Mesendoderm (in vitro differentiated cells): ENCODE measurements at regions not wholly inside any gene's neighbourhood (a gene's known extent, or its start where the extent isn't known, plus 50 kb on each side); places are given as distances from the start of the nearest gene placed in this dataset.

Source experiments
- DNase-seq: peaks from one replicate; pipeline ENCODE4 v3.0.0; 2013
- H2AK5ac ChIP-seq: 2 replicates; pipeline ENCODE4 v1.6.1; 2013; ENCODE audit warnings: low read length, inconsistent platforms
- H2BK120ac ChIP-seq: 2 replicates; pipeline ENCODE4 v1.6.1; 2013; ENCODE audit warnings: low read depth, mild to moderate bottlenecking, low read length, moderate library complexity, mixed read lengths
- H2BK15ac ChIP-seq: replicated peaks from 2 replicates; pipeline ENCODE4 v1.6.1; 2013; ENCODE audit warnings: low read depth, mild to moderate bottlenecking, moderate library complexity
- H2BK5ac ChIP-seq: 2 replicates; pipeline ENCODE4 v1.6.1; 2013; ENCODE audit warnings: low read length, inconsistent platforms
- H3K18ac ChIP-seq: 2 replicates; pipeline ENCODE4 v1.6.1; 2013; ENCODE audit warnings: mild to moderate bottlenecking, low read length, mixed read lengths
- H3K23ac ChIP-seq: one replicate; pipeline ENCODE4 v1.6.1; 2013; ENCODE audit warnings: low read length
- H3K27ac ChIP-seq: 2 replicates; pipeline ENCODE4 v1.5.1; 2013; ENCODE audit warnings: low read depth, mild to moderate bottlenecking, inconsistent platforms, low read length, moderate library complexity
- H3K27me3 ChIP-seq: 2 replicates; pipeline ENCODE4 v1.6.1; 2013; ENCODE audit warnings: low read length, control low read depth, mild to moderate bottlenecking, inconsistent platforms; ENCODE audit not compliant: insufficient read depth, poor library complexity
- H3K36me3 ChIP-seq: 2 replicates; pipeline ENCODE4 v1.6.1; 2013; ENCODE audit warnings: low read length, inconsistent platforms; ENCODE audit not compliant: control insufficient read depth, insufficient read depth
- H3K4ac ChIP-seq: one replicate; pipeline ENCODE4 v1.6.1; 2013; ENCODE audit warnings: low read depth, mild to moderate bottlenecking, low read length, moderate library complexity
- H3K4me1 ChIP-seq: 2 replicates; pipeline ENCODE4 v1.6.1; 2013; ENCODE audit warnings: low read depth, low read length, inconsistent platforms; ENCODE audit not compliant: control insufficient read depth
- H3K4me2 ChIP-seq: 2 replicates; pipeline ENCODE4 v1.6.1; 2013; ENCODE audit warnings: low read length
- H3K4me3 ChIP-seq: 2 replicates; pipeline ENCODE4 v1.5.1; 2013; ENCODE audit warnings: mild to moderate bottlenecking, low read length
- H3K56ac ChIP-seq: one replicate; pipeline ENCODE4 v1.6.1; 2013; ENCODE audit warnings: low read length
- H3K79me1 ChIP-seq: 2 replicates; pipeline ENCODE4 v1.6.1; 2013; ENCODE audit warnings: low read length, inconsistent platforms
- H3K79me2 ChIP-seq: 2 replicates; pipeline ENCODE4 v1.6.1; 2013; ENCODE audit warnings: mild to moderate bottlenecking, low read length; ENCODE audit not compliant: control insufficient read depth, insufficient read depth
- H3K9ac ChIP-seq: 2 replicates; pipeline ENCODE4 v1.6.1; 2013; ENCODE audit warnings: low read length, inconsistent platforms
- H4K5ac ChIP-seq: one replicate; pipeline ENCODE4 v1.6.1; 2013; ENCODE audit warnings: low read length
- H4K8ac ChIP-seq: one replicate; pipeline ENCODE4 v1.6.1; 2013; ENCODE audit warnings: low read depth, mild to moderate bottlenecking, control low read depth, low read length, moderate library complexity
- WGBS: extraction: QIAGEN DNeasy Blood & Tissue Kit; methylation state at CpG from one replicate; pipeline ENCODE4 v1.1.7; 2013; ENCODE audit warnings: low lambda C conversion rate, missing lambda C conversion rate; ENCODE audit not compliant: insufficient coverage; ENCODE audit errors: extremely low coverage; 5-methylcytosine and 5-hydroxymethylcytosine counted together

GRCh38 chr9:12538842-12539579, 154.2 kb upstream of the TYRP1 start:
- WGBS = no CpG with 5 or more reads among the region's 13 CpGs

GRCh38 chr9:12539580-12539975, 153.6 kb upstream of the TYRP1 start:
- no peak overlapping the region for H3K4me2 ChIP-seq
- H3K56ac ChIP-seq = no peak overlapping the region
- H3K4me3 ChIP-seq = no peak overlapping the region
- H3K4me1 ChIP-seq = no peaks in the 10 kb centered on the region
- H3K23ac ChIP-seq = no peak overlapping the region
- no peak overlapping the region for H4K8ac ChIP-seq
- no peak overlapping the region for H4K5ac ChIP-seq
- no peaks in the 10 kb centered on the region for H3K79me2 ChIP-seq
- H3K79me1 ChIP-seq = no peaks in the 10 kb centered on the region
- H3K4ac ChIP-seq = no peak overlapping the region
- H2AK5ac ChIP-seq = no peak overlapping the region
- no peak overlapping the region for H2BK15ac ChIP-seq
- no peak overlapping the region for H2BK5ac ChIP-seq
- no peaks in the 10 kb centered on the region for H3K36me3 ChIP-seq
- no CpG with 5 or more reads among the region's 4 CpGs for WGBS
- H3K27ac ChIP-seq = no peak overlapping the region
- no peak overlapping the region for H3K18ac ChIP-seq
- DNase-seq = no peak
- H3K9ac ChIP-seq = no peak overlapping the region
- no peak overlapping the region for H2BK120ac ChIP-seq
- H3K27me3 ChIP-seq = no peaks in the 10 kb centered on the region

More at GRCh38 chr9:12538842-12539579, 154.2 kb upstream of the TYRP1 start:
- Histone ChIP-seq H4K5ac (no peak overlapping the region), H3K18ac (no peak overlapping the region), H3K23ac (no peak overlapping the region), H3K27me3 (no peaks in the 10 kb centered on the region), H2BK120ac (no peak overlapping the region), H3K9ac (no peak overlapping the region), H3K27ac (no peak overlapping the region), H3K4me3 (no peak overlapping the region), H3K36me3 (no peaks in the 10 kb centered on the region), H3K4ac (no peak overlapping the region), H2AK5ac (no peak overlapping the region), H3K56ac (no peak overlapping the region), H4K8ac (no peak overlapping the region), H3K4me1 (no peaks in the 10 kb centered on the region), H3K79me1 (no peaks in the 10 kb centered on the region), H3K79me2 (no peaks in the 10 kb centered on the region), H3K4me2 (no peak overlapping the region), H2BK15ac (no peak overlapping the region), H2BK5ac (no peak overlapping the region)
- no peak for DNase-seq

- H3K9ac ChIP-seq = no peak overlapping the region
- no peak overlapping the region for H2BK120ac ChIP-seq
- H2BK15ac ChIP-seq = no peak overlapping the region
- H2AK5ac ChIP-seq = no peak overlapping the region
- no peaks in the 10 kb centered on the region for H3K36me3 ChIP-seq
- H3K4me2 ChIP-seq = no peak overlapping the region
- H3K4me1 ChIP-seq = no peaks in the 10 kb centered on the region
- no peaks in the 10 kb centered on the region for H3K27me3 ChIP-seq
- no peak overlapping the region for H2BK5ac ChIP-seq
- no CpG with 5 or more reads among the region's 2 CpGs for WGBS
- no peak overlapping the region for H3K27ac ChIP-seq
- no peaks in the 10 kb centered on the region for H3K79me2 ChIP-seq
- no peak overlapping the region for H4K8ac ChIP-seq
- H3K18ac ChIP-seq = no peak overlapping the region
- no peak overlapping the region for H3K56ac ChIP-seq
- DNase-seq = no peak
- no peaks in the 10 kb centered on the region for H3K79me1 ChIP-seq
- H4K5ac ChIP-seq = no peak overlapping the region
- no peak overlapping the region for H3K4ac ChIP-seq
- H3K23ac ChIP-seq = no peak overlapping the region
- no peak overlapping the region for H3K4me3 ChIP-seq
Observed at GRCh38 chr9:12544700-12545099, 148.5 kb upstream of the TYRP1 start.

GRCh38 chr9:12554636-12555035, 138.5 kb upstream of the TYRP1 start:
- Histone ChIP-seq H4K5ac (no peak overlapping the region), H2AK5ac (no peak overlapping the region), H2BK120ac (no peak overlapping the region), H3K4me2 (no peak overlapping the region), H3K4ac (no peak overlapping the region), H3K18ac (no peak overlapping the region), H3K36me3 (no peaks in the 10 kb centered on the region), H3K27me3 (no peaks in the 10 kb centered on the region), H3K79me1 (no peaks in the 10 kb centered on the region), H3K79me2 (no peaks in the 10 kb centered on the region), H2BK5ac (no peak overlapping the region), H3K23ac (no peak overlapping the region), H2BK15ac (no peak overlapping the region), H3K27ac (no peak overlapping the region), H3K4me3 (no peak overlapping the region), H3K56ac (no peak overlapping the region), H4K8ac (no peak overlapping the region), H3K4me1 (no peaks in the 10 kb centered on the region), H3K9ac (no peak overlapping the region)
- WGBS = no CpG with 5 or more reads among the region's 5 CpGs
- DNase-seq = peak; percentile 41

GRCh38 chr9:12566404-12567090, 126.6 kb upstream of the TYRP1 start:
- H3K23ac ChIP-seq = no peak overlapping the region
- H3K79me2 ChIP-seq = no peaks in the 10 kb centered on the region
- H3K4me3 ChIP-seq = no peak overlapping the region
- H2BK5ac ChIP-seq = no peak overlapping the region
- no peak overlapping the region for H3K4ac ChIP-seq
- H3K27me3 ChIP-seq = no peaks in the 10 kb centered on the region
- H2AK5ac ChIP-seq = no peak overlapping the region
- H3K9ac ChIP-seq = no peak overlapping the region
- H3K4me1 ChIP-seq = no peaks in the 10 kb centered on the region
- no CpG with 5 or more reads among the region's 5 CpGs for WGBS
- H3K18ac ChIP-seq = no peak overlapping the region
- H2BK15ac ChIP-seq = no peak overlapping the region
- no peak for DNase-seq
- H4K5ac ChIP-seq = no peak overlapping the region
- H3K56ac ChIP-seq = no peak overlapping the region
- no peaks in the 10 kb centered on the region for H3K79me1 ChIP-seq
- no peak overlapping the region for H3K27ac ChIP-seq
- H3K36me3 ChIP-seq = no peaks in the 10 kb centered on the region
- no peak overlapping the region for H4K8ac ChIP-seq
- H2BK120ac ChIP-seq = no peak overlapping the region
- H3K4me2 ChIP-seq = no peak overlapping the region
